GM23248 (cell line): ENCODE measurements at regions not wholly inside any gene's neighbourhood (a gene's known extent, or its start where the extent isn't known, plus 50 kb on each side); places are given as distances from the start of the nearest gene placed in this dataset.

Experiments used
- EZH2 ChIP-seq: fragments of 200-600 bp; sonication (generic); IDR thresholded peaks from 2 replicates; pipeline ENCODE4 v1.6.1; 2018; ENCODE audit warnings: antibody characterized with exemption, mild to moderate bottlenecking; ENCODE audit not compliant: insufficient read depth, poor library complexity, severe bottlenecking
- EZH2phosphoT487 ChIP-seq: fragments of 200-600 bp; sonication (generic); IDR thresholded peaks from 2 replicates; pipeline ENCODE4 v1.6.1; 2018; ENCODE audit warnings: antibody characterized with exemption, moderate library complexity, mild to moderate bottlenecking, low read depth; ENCODE audit not compliant: insufficient read depth

- no peak for TF ChIP-seq EZH2phosphoT487
- TF ChIP-seq EZH2 = no peak
Observed at GRCh38 chr18:73746101-73746500, 401.5 kb downstream of the FBXO15 start.
